IPS DF 6.9 (cell line): ENCODE measurements at regions not wholly inside any gene's neighbourhood (a gene's known extent, or its start where the extent isn't known, plus 50 kb on each side); places are given as distances from the start of the nearest gene placed in this dataset.

Experiments used
- DNase-seq: peaks from one replicate; pipeline ENCODE4 v3.0.0-alpha.2; 2013; ENCODE audit warnings: low read depth, low spot score
- H3K27ac ChIP-seq: one replicate; pipeline ENCODE4 v1.5.1; 2013; ENCODE audit warnings: low read length, control low read depth
- H3K27me3 ChIP-seq: 2 replicates; pipeline ENCODE4 v1.6.1; 2013; ENCODE audit warnings: mild to moderate bottlenecking, low read length; ENCODE audit not compliant: control insufficient read depth, insufficient read depth
- H3K36me3 ChIP-seq: 2 replicates; pipeline ENCODE4 v1.6.1; 2013; ENCODE audit warnings: low read length; ENCODE audit not compliant: control insufficient read depth, insufficient read depth
- H3K4me1 ChIP-seq: 2 replicates; pipeline ENCODE4 v1.6.1; 2013; ENCODE audit warnings: low read length; ENCODE audit not compliant: control insufficient read depth, insufficient read depth
- H3K4me3 ChIP-seq: 2 replicates; pipeline ENCODE4 v1.5.1; 2013; ENCODE audit warnings: mild to moderate bottlenecking, low read length
- H3K9me3 ChIP-seq: 2 replicates; pipeline ENCODE4 v1.6.1; 2013; ENCODE audit warnings: low read length, inconsistent platforms; ENCODE audit not compliant: control insufficient read depth, insufficient read depth
- WGBS: extraction: QIAGEN DNeasy Blood & Tissue Kit; methylation state at CpG from one replicate; pipeline ENCODE4 v1.1.7; 2013; ENCODE audit warnings: mixed read lengths, missing lambda C conversion rate; ENCODE audit not compliant: insufficient read length, insufficient coverage; 5-methylcytosine and 5-hydroxymethylcytosine counted together

DNA sequence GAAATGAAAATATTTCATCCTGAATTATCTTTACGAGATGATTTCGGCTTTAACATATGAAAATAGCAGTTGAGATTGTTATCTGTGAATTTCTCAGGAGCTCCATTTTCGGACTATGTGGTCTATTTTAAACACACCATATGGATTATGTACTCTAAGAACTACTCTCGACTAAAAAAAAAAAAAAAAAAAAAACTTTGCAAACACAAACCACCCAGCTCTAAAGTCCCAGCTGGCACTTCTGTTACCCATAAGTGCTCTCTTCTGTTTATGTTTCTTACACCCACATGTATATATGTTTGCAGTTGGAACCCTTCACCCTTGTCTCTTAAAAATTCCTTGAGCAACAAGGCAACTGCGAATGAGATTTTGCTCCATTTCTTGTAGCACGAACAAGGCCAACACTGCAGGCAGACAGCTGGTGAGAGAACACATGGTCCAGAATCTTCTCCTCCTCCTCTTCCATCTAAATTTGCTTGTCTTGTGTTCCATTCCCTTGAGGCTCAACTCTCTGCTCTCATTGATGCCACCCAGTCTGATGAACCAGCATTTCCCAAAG, 172.7 kb upstream of the HCCS start:
- WGBS = no CpG with 5 or more reads among the region's 6 CpGs
- Histone ChIP-seq H3K4me1 (no peaks in the 10 kb centered on the region), H3K27ac (no peak overlapping the region), H3K4me3 (no peak overlapping the region), H3K9me3 (no peaks in the 10 kb centered on the region), H3K27me3 (no peaks in the 10 kb centered on the region), H3K36me3 (no peaks in the 10 kb centered on the region)
- DNase-seq = no peak

- H3K27ac ChIP-seq = no peak overlapping the region
- no peak for DNase-seq
- no peaks in the 10 kb centered on the region for H3K36me3 ChIP-seq
- no peaks in the 10 kb centered on the region for H3K4me1 ChIP-seq
- H3K9me3 ChIP-seq = no peaks in the 10 kb centered on the region
- WGBS = no CpG with 5 or more reads among the region's 2 CpGs
- H3K27me3 ChIP-seq = no peaks in the 10 kb centered on the region
- no peak overlapping the region for H3K4me3 ChIP-seq
These were observed 171.7 kb upstream of the HCCS start for GRCh38 chrX:10939424-10939823.

- Histone ChIP-seq H3K27me3 (no peaks in the 10 kb centered on the region), H3K4me1 (no peaks in the 10 kb centered on the region), H3K27ac (no peak overlapping the region), H3K9me3 (no peaks in the 10 kb centered on the region), H3K4me3 (no peak overlapping the region), H3K36me3 (no peaks in the 10 kb centered on the region)
- WGBS = no CpG with 5 or more reads among the region's 8 CpGs
- DNase-seq = no peak
These were observed 166.8 kb upstream of the HCCS start for GRCh38 chrX:10944136-10944885.

DNA sequence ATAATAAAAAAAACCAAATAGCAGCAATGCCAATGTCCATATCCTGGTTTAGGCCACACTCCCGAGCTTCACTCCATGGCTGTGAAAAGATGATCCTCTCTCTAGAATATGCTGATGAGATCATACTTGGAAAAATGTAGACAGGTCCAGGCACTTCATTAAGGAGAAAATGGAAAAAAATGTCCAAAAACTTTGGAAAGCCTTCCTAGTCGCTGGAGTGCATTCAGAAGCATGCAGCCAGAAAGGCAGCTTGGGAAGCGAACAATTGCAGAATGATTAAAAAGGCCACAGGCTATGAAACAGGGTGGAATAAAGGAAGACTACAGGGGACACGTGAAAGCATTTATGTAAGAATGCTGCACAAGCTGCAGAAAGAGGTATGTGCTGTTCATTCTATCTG, 165.6 kb upstream of the HCCS start:
- no peak overlapping the region for H3K4me3 ChIP-seq
- no peaks in the 10 kb centered on the region for H3K27me3 ChIP-seq
- no peak for DNase-seq
- no peaks in the 10 kb centered on the region for H3K9me3 ChIP-seq
- H3K36me3 ChIP-seq = no peaks in the 10 kb centered on the region
- WGBS = no CpG with 5 or more reads among the region's 4 CpGs
- no peak overlapping the region for H3K27ac ChIP-seq
- H3K4me1 ChIP-seq = no peaks in the 10 kb centered on the region

- Histone ChIP-seq H3K9me3 (no peaks in the 10 kb centered on the region), H3K27me3 (no peaks in the 10 kb centered on the region), H3K4me1 (no peaks in the 10 kb centered on the region), H3K4me3 (no peak overlapping the region), H3K36me3 (no peaks in the 10 kb centered on the region), H3K27ac (no peak overlapping the region)
- DNase-seq = no peak
These were observed 161.6 kb upstream of the HCCS start for GRCh38 chrX:10949541-10949940.

GRCh38 chrX:10952619-10953018, 158.5 kb upstream of the HCCS start:
- no CpG with 5 or more reads among the region's 5 CpGs for WGBS
- Histone ChIP-seq H3K27ac (no peak overlapping the region), H3K27me3 (no peaks in the 10 kb centered on the region), H3K36me3 (no peaks in the 10 kb centered on the region), H3K9me3 (no peaks in the 10 kb centered on the region), H3K4me1 (no peaks in the 10 kb centered on the region), H3K4me3 (no peak overlapping the region)
- no peak for DNase-seq

- no CpG with 5 or more reads among the region's 8 CpGs for WGBS
- H3K27ac ChIP-seq = no peak overlapping the region
- no peaks in the 10 kb centered on the region for H3K4me1 ChIP-seq
- no peak overlapping the region for H3K4me3 ChIP-seq
- no peaks in the 10 kb centered on the region for H3K36me3 ChIP-seq
- DNase-seq = no peak
- H3K27me3 ChIP-seq = no peaks in the 10 kb centered on the region
- H3K9me3 ChIP-seq = no peaks in the 10 kb centered on the region
These were observed 145.8 kb upstream of the HCCS start for GRCh38 chrX:10965174-10965798.

GRCh38 chrX:10966057-10966456, 145.1 kb upstream of the HCCS start:
- Histone ChIP-seq H3K4me3 (no peak overlapping the region), H3K4me1 (no peaks in the 10 kb centered on the region), H3K27ac (no peak overlapping the region), H3K36me3 (no peaks in the 10 kb centered on the region), H3K9me3 (no peaks in the 10 kb centered on the region), H3K27me3 (no peaks in the 10 kb centered on the region)
- WGBS = no CpG with 5 or more reads among the region's 1 CpG
- DNase-seq = no peak

GRCh38 chrX:10971176-10971575, 140.0 kb upstream of the HCCS start:
- DNase-seq = no peak
- Histone ChIP-seq H3K36me3 (no peaks in the 10 kb centered on the region), H3K4me3 (no peak overlapping the region), H3K27ac (no peak overlapping the region), H3K9me3 (no peaks in the 10 kb centered on the region), H3K27me3 (no peaks in the 10 kb centered on the region), H3K4me1 (no peaks in the 10 kb centered on the region)
- WGBS = no CpG with 5 or more reads among the region's 1 CpG

- no CpG with 5 or more reads among the region's 1 CpG for WGBS
- no peak for DNase-seq
- H3K9me3 ChIP-seq = no peaks in the 10 kb centered on the region
These were observed 139.4 kb upstream of the HCCS start for GRCh38 chrX:10971759-10972158.

DNA sequence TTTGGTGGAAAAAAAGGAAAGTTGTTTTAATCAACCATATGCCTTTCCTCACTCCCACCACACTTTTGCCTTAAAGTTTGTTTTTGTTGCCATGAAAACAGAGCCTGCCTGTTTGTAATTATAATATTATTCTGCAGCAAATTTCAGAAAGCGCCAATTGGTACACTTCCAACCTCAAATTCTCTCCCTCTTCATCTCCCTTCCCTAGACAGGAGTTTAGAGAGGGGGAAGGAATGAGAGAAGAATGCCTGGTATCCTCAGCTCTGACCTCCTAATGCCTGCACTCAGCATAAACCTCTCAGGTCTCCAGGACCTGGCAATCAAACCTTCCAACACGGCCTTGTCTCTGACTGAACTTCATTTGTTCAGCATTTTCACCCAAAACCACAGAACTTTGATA, 138.4 kb upstream of the HCCS start:
- Histone ChIP-seq H3K4me1 (no peaks in the 10 kb centered on the region), H3K9me3 (no peaks in the 10 kb centered on the region), H3K36me3 (no peaks in the 10 kb centered on the region), H3K27ac (no peak overlapping the region), H3K4me3 (no peak overlapping the region), H3K27me3 (no peaks in the 10 kb centered on the region)
- no CpG with 5 or more reads among the region's 2 CpGs for WGBS
- no peak for DNase-seq

More at GRCh38 chrX:10971759-10972158, 139.4 kb upstream of the HCCS start:
- Histone ChIP-seq H3K27me3 (no peaks in the 10 kb centered on the region), H3K4me3 (no peak overlapping the region), H3K36me3 (no peaks in the 10 kb centered on the region), H3K4me1 (no peaks in the 10 kb centered on the region), H3K27ac (no peak overlapping the region)
